Natural killer cell (primary cell): ENCODE measurements at regions not wholly inside any gene's neighbourhood (a gene's known extent, or its start where the extent isn't known, plus 50 kb on each side); places are given as distances from the start of the nearest gene placed in this dataset.

Experiments
- ATAC-seq, 3 donors: fragments of 150-1000 bp in 2 of 3; fragments of 200-7000 bp in 1 of 3; cut with Tn5 transposase; 1 replicate in 1 of 3; 2 replicates in 2 of 3; pipeline ENCODE4 v1.10.0; 2021; ENCODE audit warnings: mild to moderate bottlenecking in 2 of 3, moderate library complexity in 2 of 3
- DNase-seq, 2 donors: peaks; one replicate each; pipeline versions ENCODE4 v3.0.0 to v3.0.0-alpha.2; 2013 to 2021; ENCODE audit warnings: mixed read lengths in 1 of 2
- H3K27ac ChIP-seq: one replicate; pipeline ENCODE4 v1.5.1; 2013; ENCODE audit warnings: mild to moderate bottlenecking, low read length
- H3K27me3 ChIP-seq: one replicate; pipeline ENCODE4 v1.6.1; 2013; ENCODE audit warnings: low read length; ENCODE audit not compliant: control insufficient read depth, insufficient read depth
- H3K36me3 ChIP-seq: one replicate; pipeline ENCODE4 v1.6.1; 2013; ENCODE audit warnings: low read length; ENCODE audit not compliant: control insufficient read depth, insufficient read depth
- H3K4me1 ChIP-seq: one replicate; pipeline ENCODE4 v1.6.1; 2013; ENCODE audit warnings: low read length; ENCODE audit not compliant: control insufficient read depth, insufficient read depth
- H3K4me3 ChIP-seq: one replicate; pipeline ENCODE4 v1.5.1; 2013; ENCODE audit warnings: low read length
- H3K9me3 ChIP-seq: one replicate; pipeline ENCODE4 v1.6.1; 2013; ENCODE audit warnings: low read length; ENCODE audit not compliant: control insufficient read depth, insufficient read depth
- H3K27ac Mint-ChIP-seq, 2 donors: one replicate each; pipeline ENCODE4 v1.8.0; 2022; ENCODE audit warnings: mild to moderate bottlenecking in 2 of 2, mixed read lengths in 2 of 2, moderate library complexity in 1 of 2
- H3K27me3 Mint-ChIP-seq, 2 donors: one replicate each; pipeline ENCODE4 v1.8.0; 2022; ENCODE audit warnings: low read depth in 2 of 2, mixed read lengths in 2 of 2
- H3K36me3 Mint-ChIP-seq: one replicate; pipeline ENCODE4 v1.8.0; 2022; ENCODE audit warnings: mixed read lengths
- H3K4me1 Mint-ChIP-seq, 2 donors: one replicate each; pipeline ENCODE4 v1.8.0; 2022; ENCODE audit warnings: mixed read lengths in 2 of 2
- H3K4me3 Mint-ChIP-seq: one replicate; pipeline ENCODE4 v1.8.0; 2022; ENCODE audit warnings: mild to moderate bottlenecking, moderate library complexity, mixed read lengths
- H3K9me3 Mint-ChIP-seq, 2 donors: one replicate each; pipeline ENCODE4 v1.8.0; 2022; ENCODE audit warnings: mixed read lengths in 2 of 2
- CTCF ChIP-seq: fragments of 200-600 bp; IDR thresholded peaks from one replicate; pipeline ENCODE4 v1.8.0; 2022; ENCODE audit warnings: antibody characterized with exemption
- WGBS: methylation state at CpG from one replicate; pipeline ENCODE4 v1.1.7; 2013; ENCODE audit warnings: missing lambda C conversion rate; ENCODE audit not compliant: insufficient coverage; 5-methylcytosine and 5-hydroxymethylcytosine counted together
- intact Hi-C: fragments of 100-400 bp; cut with micrococcal nuclease; formaldehyde crosslinking; loops from one replicate; pipeline ENCODE4 v1.14.2; 2022

- Histone ChIP-seq H3K4me1 (no peaks in the 10 kb centered on the region), H3K27me3 (no peaks in the 10 kb centered on the region), H3K4me3 (no peak overlapping the region), H3K27ac (no peak overlapping the region), H3K9me3 (no peaks in the 10 kb centered on the region), H3K36me3 (no peaks in the 10 kb centered on the region)
- Mint-ChIP-seq H3K36me3 (no peaks in the 10 kb centered on the region), H3K27me3 (no peaks in the 10 kb centered on the region), H3K4me1 (no peaks in the 10 kb centered on the region), H3K9me3 (peaks cover 6 to 10% of the 10 kb centered on the region in 2 donors), H3K27ac (no peak overlapping the region), H3K4me3 (no peak overlapping the region)
- DNase-seq (no peak), ATAC-seq (no peak)
- WGBS = 80% methylated on average over 2 of the region's 3 CpGs
- intact Hi-C loops = no loop called here
- TF ChIP-seq CTCF = no peak
These were observed 878.1 kb downstream of the RAPGEF2 start for GRCh38 chr4:159980826-159981468.

- H3K27me3 ChIP-seq = no peaks in the 10 kb centered on the region
- Mint-ChIP-seq H3K36me3 (no peaks in the 10 kb centered on the region), H3K27ac (no peak overlapping the region), H3K27me3 (no peaks in the 10 kb centered on the region), H3K4me3 (no peak overlapping the region), H3K4me1 (no peaks in the 10 kb centered on the region), H3K9me3 (peaks cover 7 to 10% of the 10 kb centered on the region in 2 donors)
- DNase-seq = no peak
- no peaks in the 10 kb centered on the region for H3K9me3 ChIP-seq
- H3K36me3 ChIP-seq = no peaks in the 10 kb centered on the region
- H3K4me1 ChIP-seq = no peaks in the 10 kb centered on the region
- no peak overlapping the region for H3K27ac ChIP-seq
- no peak for TF ChIP-seq CTCF
- H3K4me3 ChIP-seq = no peak overlapping the region
- intact Hi-C loops = no loop called here
- ATAC-seq = no peak
These were observed 878.6 kb downstream of the RAPGEF2 start for GRCh38 chr4:159981469-159981856.

GRCh38 chr4:159983082-159983481, 880.2 kb downstream of the RAPGEF2 start:
- no peak overlapping the region for H3K4me3 ChIP-seq
- DNase-seq = no peak
- Mint-ChIP-seq H3K27ac (no peak overlapping the region), H3K9me3 (peaks cover under 1 to 8% of the 10 kb centered on the region in 2 donors), H3K27me3 (no peaks in the 10 kb centered on the region), H3K4me3 (no peak overlapping the region), H3K4me1 (no peaks in the 10 kb centered on the region), H3K36me3 (no peaks in the 10 kb centered on the region)
- H3K9me3 ChIP-seq = no peaks in the 10 kb centered on the region
- no peaks in the 10 kb centered on the region for H3K27me3 ChIP-seq
- ATAC-seq = no peak
- H3K4me1 ChIP-seq = no peaks in the 10 kb centered on the region
- no peaks in the 10 kb centered on the region for H3K36me3 ChIP-seq
- no peak overlapping the region for H3K27ac ChIP-seq
- TF ChIP-seq CTCF = no peak
- intact Hi-C loops = no loop called here
